ENCODE measurements at regions not wholly inside any gene's neighbourhood (a gene's known extent, or its start where the extent isn't known, plus 50 kb on each side); places are given as distances from the start of the nearest gene placed in this dataset.

DNA sequence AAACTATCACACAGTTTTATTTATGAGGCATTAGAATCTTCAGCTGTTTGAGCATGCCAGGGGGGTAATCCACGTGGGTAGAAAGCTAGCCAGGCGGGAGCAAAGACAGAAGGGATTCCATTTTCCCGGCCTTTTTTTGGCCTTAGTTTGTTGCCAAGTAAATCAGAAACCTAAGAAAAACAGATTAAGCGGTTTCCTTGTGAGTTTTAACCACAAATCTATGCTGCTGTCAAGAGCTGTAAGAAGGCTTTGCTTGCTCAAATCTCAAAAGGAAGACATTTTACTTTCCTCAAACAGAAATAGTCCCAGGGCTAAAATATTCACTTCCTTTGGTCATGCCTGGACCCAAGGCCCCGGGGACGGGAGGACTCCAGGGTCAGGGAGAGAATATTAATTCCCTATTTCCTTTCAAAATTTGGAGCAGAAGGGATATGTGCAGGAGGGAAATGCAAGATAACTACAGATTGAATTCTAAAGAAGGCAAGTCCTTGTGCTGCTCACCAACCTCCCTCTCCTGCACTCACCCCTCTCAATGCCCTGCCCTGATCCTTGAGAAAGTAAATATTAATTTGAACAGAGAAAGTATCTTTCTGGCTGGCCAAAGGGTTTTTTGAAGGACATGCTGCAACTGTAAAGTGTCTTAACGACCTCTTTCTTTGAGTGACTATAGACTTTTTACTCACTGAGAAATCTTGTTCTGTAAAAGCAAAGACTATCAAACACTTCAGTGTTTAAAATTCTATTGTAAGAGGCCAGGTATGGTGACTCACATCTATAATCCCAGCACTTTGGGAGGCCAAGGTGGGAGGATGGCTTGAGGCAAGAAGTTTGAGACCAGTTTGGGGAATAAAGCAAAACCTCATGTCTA lies 75.7 kb downstream of the HSD17B6 start (continued):
- no peak for TF ChIP-seq ZNF263 (CRISPR knock-in tag; IDR thresholded peaks at IDR 0.05; ENCODE audit: low read depth)
- TF ChIP-seq, protein P1, sequence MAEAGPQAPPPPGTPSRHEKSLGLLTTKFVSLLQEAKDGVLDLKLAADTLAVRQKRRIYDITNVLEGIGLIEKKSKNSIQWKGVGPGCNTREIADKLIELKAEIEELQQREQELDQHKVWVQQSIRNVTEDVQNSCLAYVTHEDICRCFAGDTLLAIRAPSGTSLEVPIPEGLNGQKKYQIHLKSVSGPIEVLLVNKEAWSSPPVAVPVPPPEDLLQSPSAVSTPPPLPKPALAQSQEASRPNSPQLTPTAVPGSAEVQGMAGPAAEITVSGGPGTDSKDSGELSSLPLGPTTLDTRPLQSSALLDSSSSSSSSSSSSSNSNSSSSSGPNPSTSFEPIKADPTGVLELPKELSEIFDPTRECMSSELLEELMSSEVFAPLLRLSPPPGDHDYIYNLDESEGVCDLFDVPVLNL (CRISPR knock-in tag; IDR thresholded peaks at IDR 0.05; ENCODE audit: borderline replicate concordance, low read depth): no peak
